HG03095 (cell line): ENCODE measurements at regions not wholly inside any gene's neighbourhood (a gene's known extent, or its start where the extent isn't known, plus 50 kb on each side); places are given as distances from the start of the nearest gene placed in this dataset.
"Not testable (repeated sequence)": the region's sequence is repeated elsewhere in the genome, so short reads cannot be mapped to it uniquely, and the experiment has no call there.

Experiments
- ATAC-seq: cut with Tn5 transposase; IDR thresholded peaks from one replicate; pipeline ENCODE4 v1.9.1; 2021; ENCODE audit warnings: moderate library complexity; ENCODE audit not compliant: unreplicated experiment

DNA sequence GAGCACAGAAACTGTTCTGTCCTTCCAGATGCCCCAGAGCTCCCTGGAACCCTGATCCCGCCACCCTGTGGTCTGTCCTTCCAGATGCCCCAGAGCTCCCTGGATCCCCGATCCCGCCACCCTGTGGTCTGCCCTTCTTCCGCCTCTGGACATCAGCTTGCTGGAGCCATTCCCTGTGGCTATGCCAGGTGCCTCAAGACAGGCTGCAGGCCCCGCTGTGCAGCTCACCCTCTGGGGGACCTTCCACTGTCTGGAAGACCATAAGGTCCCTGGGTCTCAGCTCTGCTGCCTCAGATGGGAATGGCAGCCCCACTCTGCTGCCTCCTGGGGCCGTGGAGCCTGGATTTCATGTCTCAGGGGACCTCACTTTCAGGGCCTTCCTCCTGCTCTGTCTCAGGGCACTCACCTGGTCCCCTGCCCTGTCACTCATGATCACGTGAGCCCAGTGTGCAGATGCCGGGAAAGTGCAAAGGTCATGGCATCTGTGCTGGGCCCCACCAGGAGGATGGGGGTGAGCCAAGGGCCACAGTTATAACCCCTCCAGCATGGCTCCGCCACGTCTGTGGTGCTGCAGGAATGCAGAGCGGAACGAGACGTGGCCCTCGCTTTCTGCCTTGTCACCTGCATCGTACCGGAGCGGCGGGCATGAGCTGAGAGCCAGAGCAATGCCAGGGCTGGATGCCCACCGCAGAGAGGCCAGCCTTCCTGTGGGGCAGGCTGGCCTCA lies 1520.7 kb downstream of the BRD1 start:
- no peak for ATAC-seq

DNA sequence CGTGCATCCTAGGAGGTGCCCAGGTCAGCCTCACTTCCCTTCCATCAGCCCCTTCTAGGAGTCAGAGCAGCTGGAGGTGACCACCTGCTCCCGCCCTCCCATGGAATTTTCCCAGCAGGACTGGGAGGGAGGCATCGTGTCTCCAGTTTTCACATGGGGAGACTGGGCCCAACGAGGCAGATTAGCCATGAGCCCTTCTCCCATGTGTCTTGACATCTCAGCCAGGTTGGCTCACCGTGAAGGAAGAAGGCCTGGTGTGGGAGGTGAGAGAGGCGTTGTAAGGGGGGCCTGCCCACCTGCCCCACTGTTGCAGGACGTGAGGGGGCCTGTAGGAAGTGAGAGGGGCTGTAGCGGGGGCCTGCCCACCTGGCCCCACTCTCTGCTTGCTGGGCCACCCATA lies 1521.4 kb downstream of the BRD1 start:
- no peak for ATAC-seq

DNA sequence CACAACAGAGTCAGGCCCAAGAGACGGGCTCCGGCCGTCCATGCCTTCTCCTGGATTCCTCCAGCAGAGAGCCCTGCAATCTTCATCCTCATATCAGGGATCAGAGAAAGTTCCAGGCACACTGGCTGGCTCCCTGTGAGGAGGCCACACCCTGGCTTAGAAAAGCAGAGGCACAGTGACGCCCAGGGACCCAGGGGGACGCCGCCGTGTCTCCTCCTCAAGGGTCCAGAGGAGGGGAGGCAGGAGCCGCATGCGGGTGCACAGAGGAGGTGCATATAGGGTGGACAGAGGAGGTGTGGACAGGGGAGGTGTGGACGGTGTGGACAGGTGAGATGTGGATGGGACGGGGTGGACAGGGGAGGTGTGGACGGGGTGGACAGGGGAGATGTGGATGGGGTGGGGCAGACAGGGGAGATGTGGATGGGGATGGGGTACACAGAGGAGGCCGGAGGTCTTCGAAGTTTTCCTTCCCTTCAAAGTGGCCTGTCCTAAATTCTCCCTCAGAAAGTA lies 1521.9 kb downstream of the BRD1 start:
- ATAC-seq, result no peak

DNA sequence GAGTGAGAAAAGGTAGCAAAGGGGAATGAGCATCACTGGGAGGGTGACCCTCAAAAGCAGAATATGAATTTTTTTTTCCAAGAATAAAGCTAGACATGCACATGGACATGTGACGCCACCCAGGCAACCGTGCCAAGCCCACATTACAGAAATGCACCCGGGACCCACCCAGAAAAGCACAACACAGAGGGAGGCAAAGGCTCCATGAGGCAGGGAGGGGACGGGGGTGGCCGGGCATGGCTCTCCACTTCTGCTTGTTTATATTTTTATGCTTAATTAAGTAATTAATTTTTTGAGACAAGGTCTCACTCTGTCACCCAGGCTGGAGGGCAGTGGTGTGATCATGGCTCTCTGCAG lies 1524.3 kb downstream of the BRD1 start:
- no peak for ATAC-seq

DNA sequence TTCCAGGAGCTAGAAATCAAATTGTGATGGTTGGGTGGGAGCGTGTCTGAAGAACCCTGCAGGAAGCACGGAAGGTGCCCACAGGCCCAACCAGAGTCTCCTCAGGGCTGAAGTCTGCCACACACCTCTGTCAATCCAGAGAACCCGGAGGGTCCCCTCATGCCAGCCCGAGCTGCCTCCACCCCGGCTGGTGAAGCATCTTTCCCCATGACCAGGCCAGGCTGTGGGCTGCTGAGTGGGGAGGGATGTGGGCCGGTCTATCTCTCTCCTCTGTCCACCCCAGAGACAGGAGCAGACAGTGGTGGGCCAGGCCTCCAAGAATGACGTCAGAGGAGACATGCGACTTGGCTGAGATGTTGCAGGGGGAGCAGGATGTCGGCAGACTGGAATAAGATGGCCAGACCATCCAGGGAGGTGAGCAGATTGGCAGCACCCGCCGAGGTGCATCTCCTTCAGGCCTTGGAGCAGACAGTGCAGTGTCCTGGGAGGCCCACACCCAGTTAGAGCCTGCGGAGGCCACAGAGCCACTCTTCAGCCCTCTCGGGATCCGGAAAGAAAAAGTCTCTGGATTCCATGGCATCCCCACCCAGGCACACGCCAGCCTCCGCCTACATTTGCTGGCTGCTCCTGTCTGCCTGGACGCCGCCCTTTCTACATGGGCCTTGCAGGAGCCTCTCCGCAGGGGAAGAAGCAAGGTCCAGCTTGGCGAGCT lies 1524.9 kb downstream of the BRD1 start:
- ATAC-seq, result no peak

DNA sequence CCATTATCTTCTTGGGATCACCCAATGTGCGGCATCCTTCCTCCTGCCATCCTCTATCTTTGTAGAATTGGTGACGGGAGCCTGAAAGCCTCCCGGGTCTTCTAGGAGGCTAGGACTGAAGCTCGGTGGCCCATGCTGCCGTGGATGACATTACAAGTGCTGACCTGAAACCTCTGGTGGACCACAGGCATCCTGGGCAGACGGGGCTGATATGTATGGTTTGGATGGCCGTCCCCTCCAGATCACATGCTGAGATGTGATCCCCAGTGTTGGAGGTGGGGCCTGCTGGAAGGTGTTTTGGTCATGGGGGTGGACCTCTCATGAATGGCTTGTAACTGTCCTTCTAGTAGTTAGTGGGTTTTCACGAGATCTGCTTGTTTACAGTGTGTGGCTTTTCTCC lies 1525.8 kb downstream of the BRD1 start:
- ATAC-seq, result no peak

DNA sequence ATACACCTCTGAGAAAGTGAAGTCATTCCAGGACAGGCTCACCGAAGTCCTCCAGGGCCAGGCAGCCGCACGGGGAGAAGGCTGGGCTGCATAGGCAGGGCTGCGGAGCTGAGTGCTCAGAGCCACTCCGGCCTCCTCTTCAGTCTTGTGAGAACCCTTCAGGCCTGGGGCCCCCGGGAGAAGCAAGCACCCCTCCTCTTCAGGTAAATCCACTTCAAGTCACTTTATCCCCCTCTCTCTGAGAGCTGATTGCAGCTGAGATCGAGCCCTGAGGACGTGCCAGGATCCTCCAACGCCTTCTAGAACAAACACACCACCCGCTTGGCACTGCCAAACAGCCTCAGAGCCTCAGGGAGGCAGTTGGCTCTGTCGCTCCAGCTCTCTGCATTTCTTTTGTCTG lies 1526.3 kb downstream of the BRD1 start:
- no peak for ATAC-seq

DNA sequence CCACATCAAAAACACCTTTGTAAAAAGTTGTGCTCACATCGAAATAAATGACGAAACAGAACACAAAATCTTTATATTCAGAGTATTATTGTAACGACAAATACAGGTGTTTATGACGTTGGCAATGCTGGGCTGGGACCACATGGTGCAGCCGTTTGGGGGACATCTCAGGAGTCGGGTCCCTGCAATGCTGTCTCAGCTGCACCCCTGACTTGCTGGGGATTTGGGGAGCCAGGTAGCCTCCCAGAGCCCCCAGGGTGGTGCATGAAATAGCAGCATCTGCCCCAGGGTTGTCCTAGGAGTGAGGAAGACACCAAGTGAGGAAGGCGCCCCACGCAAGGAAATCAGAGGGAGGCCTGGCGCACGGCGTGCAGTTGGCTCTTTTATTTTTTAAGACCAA lies 1526.8 kb downstream of the BRD1 start:
- ATAC-seq, result no peak

DNA sequence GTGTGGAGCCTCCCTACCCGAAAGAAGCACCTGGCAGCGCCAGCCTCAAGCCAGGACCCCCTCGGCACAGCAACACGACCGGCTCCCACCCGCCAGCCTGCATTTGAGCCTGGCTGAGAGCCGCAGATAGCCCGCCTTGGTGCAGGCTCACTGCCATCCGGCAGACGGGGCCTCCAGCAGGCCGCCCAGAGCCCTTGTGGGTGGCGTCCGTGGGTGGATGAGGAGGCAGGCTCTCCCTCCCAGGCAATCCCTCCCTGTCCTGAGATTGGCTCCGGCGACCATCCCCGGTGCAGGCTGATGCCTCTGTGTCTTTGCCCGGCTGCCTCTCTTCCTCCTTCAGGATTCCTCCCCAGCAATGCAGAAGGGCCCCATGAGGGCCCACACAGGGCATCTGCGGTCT lies 1527.9 kb downstream of the BRD1 start:
- no peak for ATAC-seq

DNA sequence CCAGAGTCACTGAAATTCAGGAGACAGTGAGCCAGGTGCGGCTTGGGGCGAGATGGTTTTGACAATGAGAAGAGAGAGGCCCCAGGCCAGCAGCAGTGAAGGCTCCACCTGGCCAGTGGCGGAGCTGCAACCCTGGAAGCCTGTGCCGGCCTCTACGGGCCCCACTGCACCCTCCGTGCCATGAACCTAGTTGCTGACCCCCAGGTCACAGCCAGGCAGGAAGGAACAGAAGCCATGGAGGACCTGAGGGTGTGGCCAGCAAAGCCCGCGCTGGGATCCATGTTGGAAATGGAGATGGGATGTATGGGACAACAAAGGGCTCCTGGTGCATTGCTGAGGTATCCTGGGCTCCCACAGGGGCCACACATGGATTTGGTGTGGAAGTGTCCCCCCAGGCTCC lies 1528.5 kb downstream of the BRD1 start:
- ATAC-seq, result no peak

DNA sequence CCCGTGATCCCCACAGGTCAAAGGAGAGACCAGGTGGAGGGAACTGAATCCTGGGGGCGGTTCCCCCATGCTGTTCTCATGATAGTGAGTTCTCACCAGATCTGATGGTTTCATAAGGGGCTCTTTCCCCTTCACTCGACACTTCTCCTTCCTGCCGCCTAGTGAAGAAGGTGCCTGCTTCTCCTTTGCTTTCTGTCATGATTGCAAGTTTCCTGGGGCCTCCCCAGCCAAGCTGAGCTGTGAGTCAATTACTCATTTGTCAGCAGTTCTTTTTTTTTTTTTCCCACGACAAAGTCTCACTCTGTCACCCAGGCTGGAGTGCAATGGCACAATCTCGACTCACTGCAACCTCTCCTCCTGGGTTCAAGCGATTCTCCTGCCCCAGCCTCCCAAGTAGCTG lies 1530.4 kb downstream of the BRD1 start:
- ATAC-seq, result no peak

DNA sequence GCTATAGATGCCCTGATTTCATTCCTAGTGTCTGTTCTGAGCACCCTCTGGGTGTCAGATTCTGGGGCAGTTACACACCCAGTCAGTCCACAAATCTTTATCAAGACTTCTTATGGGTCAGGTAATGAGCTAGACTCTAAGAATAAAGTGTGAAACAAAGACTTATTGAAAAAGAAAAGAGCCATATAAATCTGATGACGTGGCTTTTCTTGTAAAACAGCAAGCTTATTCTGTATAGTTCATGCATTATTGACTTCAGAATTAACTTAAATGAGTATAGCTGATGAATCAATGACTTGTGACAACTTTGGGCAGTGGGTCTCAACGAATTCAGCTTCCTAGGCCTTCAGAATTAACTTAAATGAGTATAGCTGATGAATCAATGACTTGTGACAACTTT lies 1527.5 kb downstream of the TBC1D22A start:
- not testable (repeated sequence) for ATAC-seq

DNA sequence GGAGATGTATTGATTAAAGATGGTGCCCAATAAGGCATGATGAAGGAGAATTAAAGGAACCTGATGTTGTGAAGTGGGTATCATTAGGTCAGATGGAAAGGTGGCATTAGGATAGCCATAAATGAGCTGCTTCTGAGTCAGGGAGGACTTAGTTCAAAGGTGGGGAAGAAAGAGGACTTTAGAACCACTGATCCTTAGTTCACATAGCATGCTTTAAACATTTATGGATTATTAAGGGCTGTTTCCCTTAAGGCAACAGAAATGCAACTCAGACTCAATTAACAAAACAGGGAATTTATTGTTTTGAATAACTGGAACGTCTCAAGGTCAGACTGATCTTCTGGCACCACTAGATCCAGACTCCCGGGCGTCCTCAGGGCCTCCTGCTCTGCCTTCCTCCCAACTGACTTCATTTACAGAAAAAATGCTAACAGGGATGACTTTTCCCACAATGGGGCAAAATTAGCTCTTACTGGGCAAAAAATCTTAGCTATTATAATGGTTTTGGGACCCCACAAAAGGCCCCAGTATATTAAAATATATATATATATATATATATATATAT lies 1526.0 kb downstream of the TBC1D22A start:
- no peak for ATAC-seq

DNA sequence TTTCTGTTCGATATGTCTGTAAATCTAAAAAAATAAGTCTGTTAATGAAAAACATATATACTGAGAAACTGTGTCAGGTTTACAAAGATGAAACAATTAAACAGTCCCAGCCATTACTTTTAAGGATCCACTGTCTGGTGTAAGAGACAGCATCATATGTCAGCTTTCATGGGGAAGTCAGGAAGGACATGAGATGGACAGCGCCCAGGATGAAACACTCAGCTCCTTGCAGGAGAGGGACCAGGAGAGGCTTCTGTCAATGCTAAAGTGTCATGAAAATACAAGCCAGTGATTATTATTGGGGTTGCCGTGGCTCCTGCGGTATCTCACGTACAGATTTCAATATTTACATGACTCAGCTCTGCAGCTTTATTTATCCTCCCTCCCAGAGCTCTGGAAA lies 1524.6 kb downstream of the TBC1D22A start:
- no peak for ATAC-seq

DNA sequence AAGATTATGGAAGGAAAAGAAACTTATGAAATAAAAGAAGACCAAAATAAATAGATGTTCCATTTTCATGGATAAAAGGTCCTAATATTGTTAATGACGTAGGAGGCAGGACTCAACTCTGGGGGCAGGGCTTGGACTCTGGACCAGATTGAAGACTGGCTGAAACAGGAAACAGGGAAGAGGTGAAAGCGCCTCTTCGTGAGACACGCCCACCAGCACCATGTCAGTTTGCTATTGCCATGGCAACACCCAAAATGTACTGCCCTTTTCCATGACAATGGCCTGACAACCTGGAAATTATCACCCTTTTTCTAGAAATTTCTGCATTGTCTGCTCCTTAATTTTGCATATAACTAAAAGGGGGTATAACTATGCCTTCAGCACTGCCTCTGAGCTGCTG lies 1522.2 kb downstream of the TBC1D22A start:
- no peak for ATAC-seq

DNA sequence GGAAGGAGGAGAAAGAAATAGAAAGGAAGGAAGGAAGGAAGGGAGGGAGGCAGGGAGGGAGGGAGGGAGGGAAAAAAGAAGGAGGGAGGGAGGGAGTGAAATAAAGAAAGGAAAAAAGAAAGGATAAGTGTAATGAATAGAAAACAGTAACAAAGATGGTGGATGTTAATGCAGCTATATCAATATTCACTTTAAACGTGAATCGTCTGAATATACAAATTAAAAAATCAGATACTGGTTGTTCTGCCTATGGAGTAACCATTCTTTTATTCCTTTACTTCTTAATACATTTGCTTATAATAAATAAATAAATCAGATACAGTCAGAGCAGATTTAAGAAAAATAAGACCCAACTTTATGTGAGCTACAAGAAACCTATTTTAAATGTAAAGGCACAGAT lies 1520.4 kb downstream of the TBC1D22A start:
- no peak for ATAC-seq

DNA sequence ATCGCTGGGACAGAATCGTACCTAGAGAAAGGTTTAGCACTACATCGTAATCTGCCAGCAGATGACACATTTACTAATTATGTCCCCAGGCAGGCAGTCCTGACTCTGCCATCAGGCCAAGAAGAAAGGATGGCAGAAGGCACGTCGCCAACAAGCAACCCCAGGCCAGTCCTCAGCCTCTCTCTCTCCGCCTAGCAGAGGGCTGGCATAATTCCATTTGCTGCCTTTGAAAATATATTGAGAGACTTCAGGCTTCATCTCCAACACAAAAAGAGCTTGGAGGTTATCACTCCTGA lies 1517.0 kb downstream of the TBC1D22A start:
- ATAC-seq, result no peak

DNA sequence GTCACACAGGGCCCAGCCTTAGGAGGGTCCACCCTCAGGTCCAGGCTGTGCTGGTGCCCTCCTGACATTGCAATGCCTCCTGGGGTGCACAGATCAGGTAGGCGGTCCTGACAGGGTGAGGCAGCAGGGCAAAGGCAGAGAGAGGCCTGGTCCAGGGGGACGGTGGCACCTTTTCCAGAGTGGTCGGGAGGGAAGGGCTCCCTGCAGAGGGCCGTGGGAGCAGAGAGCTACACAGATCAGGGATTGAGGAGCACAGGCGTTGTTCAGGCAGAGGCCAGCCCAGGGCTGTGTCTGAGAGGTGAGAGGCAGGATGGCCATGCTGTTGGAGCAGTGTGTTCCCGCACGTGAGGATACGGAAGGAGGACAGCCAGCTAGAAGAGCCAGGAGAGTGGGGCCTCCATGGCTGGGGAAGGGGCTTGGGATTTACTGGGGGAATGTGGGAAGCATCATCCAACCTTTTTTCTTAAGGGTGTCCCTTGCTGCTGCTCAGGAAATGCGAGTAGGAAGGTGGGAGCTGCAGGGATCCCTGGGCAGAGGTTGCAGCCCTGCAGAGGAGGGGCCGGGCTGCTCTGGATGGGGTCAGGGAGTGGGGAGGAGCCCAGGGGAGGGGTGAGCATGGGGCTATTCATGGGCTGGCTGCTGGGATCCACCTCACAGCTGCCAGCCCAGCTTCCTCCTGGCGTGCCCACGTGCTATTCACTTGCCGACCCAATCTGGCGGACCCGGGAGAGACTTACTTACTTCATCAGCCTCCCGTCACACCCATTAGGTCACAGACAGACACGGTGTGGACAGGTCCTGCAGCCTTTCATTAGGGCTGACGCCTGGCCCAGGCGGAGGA lies 1516.4 kb downstream of the TBC1D22A start:
- no peak for ATAC-seq

DNA sequence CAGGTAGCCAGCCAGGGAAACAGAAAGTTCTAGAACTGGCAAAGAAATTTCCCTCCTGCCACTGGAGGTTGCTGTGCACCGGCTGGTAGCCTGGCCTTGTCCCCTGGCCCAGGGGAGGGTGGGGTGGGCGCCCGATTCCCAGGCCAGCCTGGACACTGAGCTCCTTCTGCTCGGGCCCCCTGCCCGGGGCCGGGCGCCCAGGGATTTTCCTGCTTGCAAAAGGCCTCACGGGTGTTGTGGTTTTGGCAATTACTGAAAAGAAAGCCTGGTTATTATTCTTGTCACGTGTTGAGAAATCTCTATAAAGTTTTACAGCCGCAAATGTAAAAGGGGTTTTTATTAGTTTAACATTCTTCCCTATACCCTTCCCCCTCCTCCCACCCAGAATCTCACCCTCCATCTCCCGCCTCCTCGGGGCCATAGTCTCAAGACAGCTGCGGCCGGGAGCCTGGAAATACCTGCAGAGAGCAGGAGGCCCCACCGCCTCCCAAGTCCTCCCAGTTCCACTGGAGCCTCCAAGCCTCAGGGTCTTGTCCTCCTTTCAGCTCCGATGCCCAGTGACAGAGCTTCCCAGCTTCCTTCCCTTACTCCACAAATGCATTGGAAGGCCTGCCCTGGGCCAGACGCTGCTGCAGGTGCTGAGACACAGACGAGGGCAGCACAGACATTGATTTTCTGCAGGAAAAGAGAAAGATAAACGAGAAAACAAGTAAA lies 1515.6 kb downstream of the TBC1D22A start:
- ATAC-seq, result no peak

DNA sequence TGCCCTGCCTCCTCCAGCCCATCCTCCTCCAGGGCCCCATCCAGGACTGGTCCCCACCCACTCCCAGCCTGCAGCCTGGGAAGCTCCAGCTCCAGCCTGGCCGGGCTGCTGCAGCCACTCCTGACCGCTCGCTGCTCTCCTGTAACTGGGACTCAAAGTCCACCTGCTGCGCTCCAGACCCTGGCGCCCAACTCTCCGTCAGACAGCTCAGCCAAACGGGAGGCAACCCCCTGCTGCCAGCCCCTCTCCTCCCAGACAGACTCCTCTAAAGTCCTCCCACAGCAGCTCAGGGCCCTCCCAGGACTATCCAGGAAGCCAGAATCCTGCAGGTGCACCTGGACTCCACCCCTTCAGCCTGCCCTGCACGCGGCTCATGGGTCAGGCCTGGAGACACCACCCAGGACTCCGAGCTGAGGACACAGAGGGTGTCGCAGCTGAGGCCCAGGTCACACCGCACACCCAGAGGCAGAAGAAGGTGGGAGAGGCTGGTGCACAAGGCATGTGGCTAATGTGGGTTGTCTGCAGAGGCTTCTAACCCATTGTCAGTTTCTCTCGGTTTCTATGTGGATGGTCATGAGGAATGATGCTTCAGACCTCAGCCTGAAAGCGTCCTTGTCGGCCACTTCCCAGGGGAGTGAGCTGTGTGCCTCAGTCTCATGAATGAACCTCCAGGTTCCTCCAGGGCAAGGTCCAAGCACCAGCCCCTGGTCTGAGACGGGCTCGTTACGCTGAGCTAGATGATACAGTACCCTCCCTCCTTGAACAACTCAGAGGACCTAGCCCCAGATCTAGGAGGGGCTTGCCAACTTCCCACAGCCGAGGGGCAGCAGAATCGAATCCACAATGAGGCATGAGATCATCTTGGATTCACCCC lies 1514.8 kb downstream of the TBC1D22A start:
- ATAC-seq, result no peak
